CD4-positive, alpha-beta memory T cell (primary cell): ENCODE measurements at regions not wholly inside any gene's neighbourhood (a gene's known extent, or its start where the extent isn't known, plus 50 kb on each side); places are given as distances from the start of the nearest gene placed in this dataset.

Experiments
- CTCF ChIA-PET: fragments of 350-600 bp; sonication (Branson Sonifier 250); formaldehyde crosslinking; loops from one replicate; lab custom pipeline; 2021; ENCODE audit warnings: inconsistent platforms; ENCODE audit not compliant: partially characterized antibody; lab: Charles Lee
- POLR2A ChIA-PET: fragments of 350-600 bp; sonication (Branson Sonifier 250); formaldehyde crosslinking; loops from one replicate; lab custom pipeline; 2021; ENCODE audit not compliant: partially characterized antibody; lab: Charles Lee
- DNase-seq, 5 donors: peaks; one replicate each; pipeline versions ENCODE4 v3.0.0 to v3.0.0-alpha.2; 2020 to 2022; ENCODE audit warnings: mixed read lengths in 1 of 5
- H3K27ac ChIP-seq: one replicate; pipeline ENCODE4 v1.7.0; 2013; ENCODE audit warnings: low read depth, low read length
- H3K27me3 ChIP-seq: 2 replicates; pipeline ENCODE4 v1.7.0; 2013; ENCODE audit warnings: mild to moderate bottlenecking, low read length, moderate library complexity; ENCODE audit not compliant: insufficient read depth
- H3K36me3 ChIP-seq: 2 replicates; pipeline ENCODE4 v1.7.0; 2013; ENCODE audit warnings: mild to moderate bottlenecking, low read length, moderate library complexity; ENCODE audit not compliant: insufficient read depth
- H3K4me1 ChIP-seq: 2 replicates; pipeline ENCODE4 v1.7.0; 2013; ENCODE audit warnings: mild to moderate bottlenecking, low read length, moderate library complexity; ENCODE audit not compliant: insufficient read depth
- H3K4me3 ChIP-seq, 2 donors: one replicate each; pipeline ENCODE4 v1.7.0; 2013; ENCODE audit warnings: low read length in 2 of 2, mild to moderate bottlenecking in 1 of 2
- H3K9me3 ChIP-seq, 2 donors: one replicate each; pipeline ENCODE4 v1.7.0; 2013; ENCODE audit warnings: low read length in 2 of 2, control low read depth in 1 of 2; ENCODE audit not compliant: control insufficient read depth in 1 of 2
- H3K27ac Mint-ChIP-seq, 7 donors: one replicate each; pipeline ENCODE4 v1.8.0; 2020 to 2021; ENCODE audit warnings: mixed read lengths in 7 of 7, mild to moderate bottlenecking in 6 of 7, inconsistent platforms in 3 of 7, moderate library complexity in 3 of 7
- H3K27me3 Mint-ChIP-seq, 2 donors: one replicate each; pipeline ENCODE4 v1.8.0; 2020 to 2021; ENCODE audit warnings: mixed read lengths in 2 of 2
- H3K36me3 Mint-ChIP-seq, 2 donors: one replicate each; pipeline ENCODE4 v1.8.0; 2020 to 2021; ENCODE audit warnings: mixed read lengths in 2 of 2, inconsistent platforms in 1 of 2, mild to moderate bottlenecking in 1 of 2
- H3K4me1 Mint-ChIP-seq, 4 donors: one replicate each; pipeline ENCODE4 v1.8.0; 2020 to 2021; ENCODE audit warnings: mixed read lengths in 4 of 4, mild to moderate bottlenecking in 1 of 4
- H3K4me3 Mint-ChIP-seq, 8 donors: one replicate each; pipeline ENCODE4 v1.8.0; 2020 to 2021; ENCODE audit warnings: mixed read lengths in 8 of 8, mild to moderate bottlenecking in 7 of 8, moderate library complexity in 6 of 8, inconsistent platforms in 3 of 8
- H3K9me3 Mint-ChIP-seq, 8 donors: one replicate each; pipeline ENCODE4 v1.8.0; 2020 to 2021; ENCODE audit warnings: mixed read lengths in 8 of 8, mild to moderate bottlenecking in 5 of 8, inconsistent platforms in 3 of 8, moderate library complexity in 1 of 8
- intact Hi-C: fragments of 100-400 bp; cut with micrococcal nuclease; formaldehyde crosslinking; loops from one replicate; pipeline ENCODE4 v1.15.1; 2023

DNA sequence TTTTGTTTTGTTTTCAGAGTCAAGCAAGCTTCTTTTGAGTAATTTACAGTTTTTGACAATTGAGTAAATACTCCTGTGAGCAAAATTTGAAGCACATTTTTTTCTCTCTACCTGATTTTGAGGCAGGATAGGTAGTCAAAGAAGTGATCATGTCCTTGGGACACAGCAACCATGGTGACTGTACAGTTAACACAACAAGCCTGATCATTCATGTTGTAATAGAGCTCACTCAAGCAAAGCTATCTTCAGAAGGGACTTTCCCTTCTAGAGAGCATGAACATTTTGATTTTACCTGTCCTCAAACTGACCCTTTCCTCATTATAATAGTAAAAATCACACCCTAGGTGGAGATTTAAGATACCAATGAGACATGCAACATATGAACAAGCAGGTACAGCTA, 126.5 kb upstream of the KCNK1 start:
- CTCF ChIA-PET, result no interaction called here
- H3K4me3 ChIP-seq, result no peak overlapping the region
- Mint-ChIP-seq H3K27me3 (peaks cover 7 to 9% of the 10 kb centered on the region in 2 donors), H3K4me1 (no peaks in the 10 kb centered on the region), H3K36me3 (no peaks in the 10 kb centered on the region), H3K4me3 (no peak overlapping the region), H3K27ac (no peak overlapping the region), H3K9me3 (peaks cover 0 to 6% (median 0%) of the 10 kb centered on the region in 8 donors)
- POLR2A ChIA-PET, result no interaction called here
- H3K27ac ChIP-seq, result no peak overlapping the region
- H3K36me3 ChIP-seq, result no peaks in the 10 kb centered on the region
- DNase-seq, result no peak
- H3K4me1 ChIP-seq, result no peaks in the 10 kb centered on the region
- H3K9me3 ChIP-seq, result no peaks in the 10 kb centered on the region
- intact Hi-C loops, result no loop called here
- no peaks in the 10 kb centered on the region for H3K27me3 ChIP-seq

- POLR2A ChIA-PET, result no interaction called here
- Histone ChIP-seq H3K4me3 (no peak overlapping the region), H3K27ac (no peak overlapping the region), H3K4me1 (no peaks in the 10 kb centered on the region), H3K9me3 (no peaks in the 10 kb centered on the region), H3K36me3 (no peaks in the 10 kb centered on the region), H3K27me3 (no peaks in the 10 kb centered on the region)
- no peaks in the 10 kb centered on the region for H3K36me3 Mint-ChIP-seq
- CTCF ChIA-PET, result no interaction called here
- H3K4me1 Mint-ChIP-seq, result no peaks in the 10 kb centered on the region
- intact Hi-C loops, result no loop called here
- no peak overlapping the region for H3K27ac Mint-ChIP-seq
- H3K4me3 Mint-ChIP-seq, result no peak overlapping the region
- H3K9me3 Mint-ChIP-seq, result peaks cover 0 to 6% (median 0%) of the 10 kb centered on the region in 8 donors
- peaks cover 3 to 6% of the 10 kb centered on the region in 2 donors for H3K27me3 Mint-ChIP-seq
- no peak for DNase-seq
Measured at GRCh38 chr1:233489411-233489810, 124.5 kb upstream of the KCNK1 start.

GRCh38 chr1:233490488-233490887, 123.4 kb upstream of the KCNK1 start:
- no peak overlapping the region for H3K4me3 ChIP-seq
- CTCF ChIA-PET, result no interaction called here
- H3K27me3 Mint-ChIP-seq, result peaks cover 3 to 8% of the 10 kb centered on the region in 2 donors
- H3K9me3 ChIP-seq, result no peaks in the 10 kb centered on the region
- H3K27ac ChIP-seq, result no peak overlapping the region
- H3K4me1 Mint-ChIP-seq, result no peaks in the 10 kb centered on the region
- H3K4me3 Mint-ChIP-seq, result no peak overlapping the region
- H3K9me3 Mint-ChIP-seq, result peaks cover 0 to 8% (median 0%) of the 10 kb centered on the region in 8 donors
- H3K36me3 ChIP-seq, result no peaks in the 10 kb centered on the region
- intact Hi-C loops, result no loop called here
- H3K36me3 Mint-ChIP-seq, result no peaks in the 10 kb centered on the region
- no peak overlapping the region for H3K27ac Mint-ChIP-seq
- H3K4me1 ChIP-seq, result no peaks in the 10 kb centered on the region
- no peak for DNase-seq
- no peaks in the 10 kb centered on the region for H3K27me3 ChIP-seq
- POLR2A ChIA-PET, result no interaction called here

GRCh38 chr1:233491953-233492620, 121.8 kb upstream of the KCNK1 start:
- POLR2A ChIA-PET, result no interaction called here
- no peak overlapping the region for H3K27ac Mint-ChIP-seq

GRCh38 chr1:233496993-233497392, 116.9 kb upstream of the KCNK1 start:
- intact Hi-C loops, result no loop called here
- CTCF ChIA-PET, result no interaction called here

More at GRCh38 chr1:233491953-233492620, 121.8 kb upstream of the KCNK1 start:
- H3K27me3 Mint-ChIP-seq, result peaks cover 4 to 12% of the 10 kb centered on the region in 2 donors
- Histone ChIP-seq H3K9me3 (no peaks in the 10 kb centered on the region), H3K4me1 (no peaks in the 10 kb centered on the region), H3K36me3 (no peaks in the 10 kb centered on the region), H3K27ac (no peak overlapping the region), H3K4me3 (no peak overlapping the region), H3K27me3 (no peaks in the 10 kb centered on the region)
- no peaks in the 10 kb centered on the region for H3K36me3 Mint-ChIP-seq
- peaks cover 0 to 8% (median 0%) of the 10 kb centered on the region in 8 donors for H3K9me3 Mint-ChIP-seq
- intact Hi-C loops, result no loop called here
- no peak overlapping the region for H3K4me3 Mint-ChIP-seq
- no peaks in the 10 kb centered on the region for H3K4me1 Mint-ChIP-seq
- DNase-seq, result no peak
- CTCF ChIA-PET, result no interaction called here

DNA sequence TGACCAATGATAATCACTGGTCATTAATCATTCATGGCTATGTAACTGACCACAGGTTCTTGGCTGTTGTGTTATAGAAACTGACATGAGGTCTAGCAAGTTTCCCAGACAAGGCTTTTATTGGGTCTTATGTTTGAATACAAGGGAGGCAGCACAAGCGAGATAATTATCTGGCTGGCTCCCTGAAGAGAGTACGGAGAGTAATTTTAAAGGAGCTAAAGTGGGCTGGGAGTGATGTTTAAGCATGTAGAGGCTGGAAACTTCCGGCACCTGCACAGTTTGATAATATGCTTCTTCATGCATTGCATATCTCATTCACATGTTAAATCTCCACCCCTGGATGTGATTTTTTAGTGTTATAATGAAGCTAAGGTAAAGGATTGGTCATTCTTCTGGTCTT, 116.2 kb upstream of the KCNK1 start:
- H3K9me3 ChIP-seq, result no peaks in the 10 kb centered on the region
- Mint-ChIP-seq H3K36me3 (no peaks in the 10 kb centered on the region), H3K9me3 (peaks cover 0 to 2% (median 0%) of the 10 kb centered on the region in 8 donors), H3K27ac (no peak overlapping the region), H3K4me1 (no peaks in the 10 kb centered on the region), H3K27me3 (peaks cover 9 to 10% of the 10 kb centered on the region in 2 donors), H3K4me3 (no peak overlapping the region)
- H3K27ac ChIP-seq, result no peak overlapping the region
- DNase-seq, result no peak
- H3K27me3 ChIP-seq, result no peaks in the 10 kb centered on the region
- no peak overlapping the region for H3K4me3 ChIP-seq
- intact Hi-C loops, result no loop called here
- no peaks in the 10 kb centered on the region for H3K36me3 ChIP-seq
- ChIA-PET CTCF (interaction anchor here (0.9 kb wide), 1 partner anchor 11 kb away, joined by 3 read pairs; no protein-coding TSS in a partner anchor), POLR2A (no interaction called here)
- H3K4me1 ChIP-seq, result no peaks in the 10 kb centered on the region

More at GRCh38 chr1:233496993-233497392, 116.9 kb upstream of the KCNK1 start:
- POLR2A ChIA-PET, result no interaction called here
- Histone ChIP-seq H3K36me3 (no peaks in the 10 kb centered on the region), H3K27ac (no peak overlapping the region), H3K4me3 (no peak overlapping the region), H3K27me3 (no peaks in the 10 kb centered on the region), H3K4me1 (no peaks in the 10 kb centered on the region), H3K9me3 (no peaks in the 10 kb centered on the region)
- Mint-ChIP-seq H3K27ac (no peak overlapping the region), H3K36me3 (no peaks in the 10 kb centered on the region), H3K27me3 (peaks cover 5 to 10% of the 10 kb centered on the region in 2 donors), H3K4me1 (no peaks in the 10 kb centered on the region), H3K9me3 (peaks cover 0 to 2% (median 0%) of the 10 kb centered on the region in 8 donors), H3K4me3 (no peak overlapping the region)
- DNase-seq, result no peak

DNA sequence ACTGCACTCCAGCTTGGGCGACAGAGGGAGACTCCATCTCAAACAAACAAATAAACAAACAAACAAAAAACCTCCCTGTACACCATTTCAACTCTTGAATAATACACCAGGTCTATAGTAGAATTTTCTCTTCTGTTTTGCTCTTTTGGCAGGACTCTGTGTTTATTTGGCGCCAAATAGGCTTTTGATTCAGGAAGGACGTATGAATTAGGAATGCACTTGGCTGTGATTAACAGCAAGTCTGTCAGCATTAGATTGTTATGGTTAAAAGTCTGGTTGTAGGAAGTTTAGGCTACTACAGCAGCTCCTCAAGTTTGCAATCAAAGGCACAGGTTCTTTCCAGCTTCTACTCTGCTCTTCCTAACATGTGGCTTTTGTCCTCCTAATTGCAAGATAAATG, 113.8 kb upstream of the KCNK1 start:
- ChIA-PET CTCF (no interaction called here), POLR2A (no interaction called here)
- H3K9me3 Mint-ChIP-seq, result no peaks in the 10 kb centered on the region
- H3K27ac Mint-ChIP-seq, result no peak overlapping the region
- H3K4me1 ChIP-seq, result no peaks in the 10 kb centered on the region
- no peaks in the 10 kb centered on the region for H3K4me1 Mint-ChIP-seq
- H3K36me3 Mint-ChIP-seq, result no peaks in the 10 kb centered on the region
- no peaks in the 10 kb centered on the region for H3K27me3 ChIP-seq
- no peak for DNase-seq
- no peak overlapping the region for H3K4me3 Mint-ChIP-seq
- no peaks in the 10 kb centered on the region for H3K36me3 ChIP-seq
- peaks cover 7 to 11% of the 10 kb centered on the region in 2 donors for H3K27me3 Mint-ChIP-seq
- H3K4me3 ChIP-seq, result no peak overlapping the region
- no peak overlapping the region for H3K27ac ChIP-seq
- intact Hi-C loops, result no loop called here
- H3K9me3 ChIP-seq, result no peaks in the 10 kb centered on the region
